HG02798 (cell line): ENCODE measurements at regions not wholly inside any gene's neighbourhood (a gene's known extent, or its start where the extent isn't known, plus 50 kb on each side); places are given as distances from the start of the nearest gene placed in this dataset.
"Not testable (repeated sequence)": the region's sequence is repeated elsewhere in the genome, so short reads cannot be mapped to it uniquely, and the experiment has no call there.

Source experiments
- ATAC-seq: cut with Tn5 transposase; IDR thresholded peaks from one replicate; pipeline ENCODE4 v1.9.1; 2021; ENCODE audit warnings: mild to moderate bottlenecking; ENCODE audit not compliant: unreplicated experiment, poor library complexity

DNA sequence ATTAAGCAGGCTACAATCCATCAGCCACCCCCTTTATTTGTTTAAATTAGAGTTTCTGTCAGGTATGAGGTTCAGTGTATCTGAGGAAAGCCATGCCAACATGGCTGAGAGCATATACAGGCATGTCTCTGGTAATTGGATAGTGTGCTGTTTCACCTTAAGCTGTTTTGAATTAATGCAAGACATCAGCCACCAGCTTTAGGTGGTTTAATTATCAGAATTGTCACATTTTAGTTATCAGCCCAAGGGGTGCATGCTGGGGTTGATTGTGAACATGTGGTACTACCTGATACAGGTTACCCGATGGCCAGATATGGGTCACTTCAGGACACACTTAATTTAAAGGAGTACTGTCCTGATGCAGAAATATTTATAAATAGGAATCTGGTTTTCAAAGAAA, 353.2 kb upstream of the TENM3 start:
- ATAC-seq = no peak

DNA sequence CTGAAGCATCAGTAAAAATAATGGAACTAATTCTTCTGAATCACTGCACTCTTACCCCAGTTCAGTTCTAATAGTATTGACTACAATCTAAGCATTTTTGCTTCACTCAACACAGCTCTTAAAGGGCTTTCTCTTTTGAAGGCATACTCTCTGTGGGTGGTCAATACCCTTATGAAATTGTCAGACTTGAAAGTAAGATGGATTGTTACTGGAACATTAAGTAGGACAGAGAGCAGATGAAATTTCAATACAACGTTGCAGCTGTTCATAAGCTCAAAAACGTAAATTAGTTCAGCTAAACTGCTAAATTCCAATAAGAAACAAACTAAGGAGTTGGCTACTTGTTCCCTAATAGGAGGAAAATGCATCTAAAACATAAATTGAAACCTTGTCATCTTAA, 352.3 kb upstream of the TENM3 start:
- no peak for ATAC-seq

GRCh38 chr4:181896614-181897013, 346.6 kb upstream of the TENM3 start:
- no peak for ATAC-seq

- no peak for ATAC-seq
Observed at GRCh38 chr4:181897935-181898334, 345.3 kb upstream of the TENM3 start.

- ATAC-seq = not testable (repeated sequence)
Observed at GRCh38 chr4:181902404-181902803, 340.8 kb upstream of the TENM3 start.

DNA sequence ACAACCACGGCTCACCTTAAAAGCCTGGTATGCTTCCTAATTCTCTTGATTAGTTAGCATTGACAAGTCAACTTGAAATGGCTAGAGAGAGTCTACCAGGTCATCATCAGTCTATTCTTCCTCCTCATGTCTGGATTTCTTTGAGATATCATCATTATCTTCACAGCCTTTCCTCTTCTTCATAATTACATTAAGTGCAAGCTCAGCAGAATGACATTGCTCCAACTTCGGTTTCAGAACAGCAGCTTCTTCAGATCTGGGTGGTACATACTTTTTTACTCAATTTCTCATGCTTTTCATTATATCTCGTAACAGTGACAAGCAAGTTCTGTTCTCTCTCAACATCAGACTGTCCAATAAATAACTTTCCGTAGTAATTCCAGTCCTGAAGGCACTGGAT, 337.5 kb upstream of the TENM3 start:
- no peak for ATAC-seq

- peak; percentile 84 for ATAC-seq
Observed at GRCh38 chr4:181908168-181908567, 335.0 kb upstream of the TENM3 start.

GRCh38 chr4:181909368-181909767, 333.8 kb upstream of the TENM3 start:
- ATAC-seq = no peak

- no peak for ATAC-seq
Observed at GRCh38 chr4:181911420-181911819, 331.8 kb upstream of the TENM3 start.

GRCh38 chr4:181933471-181933870, 309.7 kb upstream of the TENM3 start:
- no peak for ATAC-seq

GRCh38 chr4:181938631-181939030, 304.6 kb upstream of the TENM3 start:
- ATAC-seq = no peak

- ATAC-seq = no peak
Observed at GRCh38 chr4:181939199-181939945, 303.8 kb upstream of the TENM3 start.

DNA sequence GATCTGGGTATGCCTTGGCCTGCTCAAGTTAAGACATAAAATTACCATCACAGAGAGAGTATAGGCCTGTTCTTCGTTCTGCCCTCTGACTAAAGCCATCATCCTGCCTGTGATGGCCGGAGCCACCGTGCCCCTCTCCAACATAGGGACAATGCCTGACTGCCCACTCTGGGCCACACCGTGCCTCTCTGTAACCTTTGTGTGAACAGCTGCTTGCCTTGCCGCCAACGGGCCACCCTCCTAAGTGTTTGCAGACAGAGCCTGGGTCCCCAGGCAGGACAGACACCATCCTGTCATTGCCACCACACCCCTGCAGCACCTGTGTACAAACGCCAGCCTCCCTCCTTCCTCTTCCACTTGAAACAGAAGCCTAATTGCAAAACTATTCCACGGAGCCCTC, 298.7 kb upstream of the TENM3 start:
- ATAC-seq = no peak

DNA sequence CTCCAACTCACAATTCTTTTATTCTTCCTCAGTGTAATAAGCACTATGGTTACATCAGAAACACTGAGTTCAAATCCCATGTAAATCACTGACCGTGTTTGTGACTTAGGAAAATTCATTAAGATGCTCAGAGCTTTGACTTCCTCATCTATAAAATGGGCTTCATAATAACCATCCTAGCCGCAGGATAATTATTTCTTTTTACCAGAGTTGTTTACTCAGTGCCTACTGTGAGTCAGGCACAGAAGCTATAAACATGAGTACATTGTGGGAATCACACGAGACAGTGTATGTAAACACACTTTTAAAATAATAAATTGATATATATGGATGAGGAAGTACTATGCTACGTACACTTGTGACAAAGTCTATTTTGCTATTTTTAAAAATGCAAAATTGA, 296.3 kb upstream of the TENM3 start:
- ATAC-seq = no peak

DNA sequence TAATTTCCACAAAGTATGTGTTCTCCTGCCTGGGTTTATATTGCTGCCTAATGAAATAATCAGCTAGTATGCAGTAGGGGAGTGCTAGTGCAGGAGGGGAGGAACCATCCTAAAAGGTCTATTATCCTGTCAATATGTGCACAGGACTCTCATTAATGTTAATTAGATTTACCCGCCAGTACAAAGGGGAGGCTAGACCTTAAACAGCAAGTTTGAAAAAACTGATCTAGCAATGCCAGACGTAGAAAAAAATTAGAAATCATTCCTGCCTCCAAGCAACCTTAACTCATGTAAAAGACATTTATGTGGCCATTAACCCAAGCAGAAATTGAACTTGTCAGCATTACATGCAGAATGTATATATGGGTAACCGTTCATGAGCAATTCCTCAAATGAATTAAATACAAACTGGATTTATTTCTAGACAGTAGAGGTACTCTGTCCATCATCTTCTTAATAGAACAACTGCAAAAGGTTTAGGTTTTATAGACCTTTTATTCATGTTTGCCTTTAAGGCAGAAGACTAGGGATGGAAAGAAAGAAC, 294.3 kb upstream of the TENM3 start:
- ATAC-seq = no peak

DNA sequence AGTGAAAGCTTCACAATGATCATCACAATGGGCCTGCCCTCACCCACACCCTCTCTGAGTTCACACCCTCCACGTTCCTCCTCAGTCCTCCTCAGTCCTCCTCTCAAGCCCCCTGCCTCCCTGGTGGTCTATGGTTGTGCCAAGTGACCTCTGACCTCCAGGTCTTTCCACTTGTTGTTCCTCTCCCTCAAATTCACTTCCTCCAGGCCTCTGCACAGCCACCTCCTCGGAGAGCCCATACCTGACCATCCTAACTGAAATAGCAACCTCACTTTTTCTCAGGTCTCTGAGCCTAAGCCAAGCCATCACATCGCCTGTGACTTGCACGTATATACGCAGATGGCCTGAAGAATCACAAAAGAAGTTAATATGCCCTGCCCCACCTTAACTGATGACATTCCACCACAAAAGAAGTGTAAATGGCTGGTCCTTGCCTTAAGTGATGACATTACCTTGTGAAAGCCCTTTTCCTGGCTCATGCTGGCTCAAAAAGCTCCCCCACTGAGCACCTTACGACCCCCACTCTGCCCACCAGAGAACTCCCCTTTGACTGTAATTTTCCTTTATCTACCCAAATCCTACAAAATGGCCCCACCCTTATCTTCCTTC, 293.4 kb upstream of the TENM3 start:
- no peak for ATAC-seq

GRCh38 chr4:181950372-181951127, 292.7 kb upstream of the TENM3 start:
- no peak for ATAC-seq

- no peak for ATAC-seq
Observed at GRCh38 chr4:181951265-181951664, 291.9 kb upstream of the TENM3 start.

DNA sequence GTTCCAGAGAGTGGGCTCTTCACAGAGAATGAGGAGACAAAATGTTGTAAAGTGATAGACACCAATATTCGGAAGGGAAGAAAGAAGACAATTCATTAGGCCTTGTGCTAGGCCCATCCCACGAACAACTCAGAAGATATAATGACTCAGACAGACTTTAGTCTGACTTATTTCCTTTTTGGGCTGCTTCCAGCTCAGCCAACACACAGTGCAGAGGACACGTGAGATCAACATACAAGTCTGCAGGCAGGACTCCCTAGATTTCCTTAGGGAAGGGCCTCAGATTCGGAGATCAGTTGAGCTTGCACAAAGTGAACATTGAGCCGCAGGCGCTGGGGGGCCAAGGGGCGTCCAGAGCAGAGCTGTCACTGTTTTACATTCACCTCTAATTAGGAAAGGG, 290.7 kb upstream of the TENM3 start:
- ATAC-seq = no peak

GRCh38 chr4:181956512-181956911, 286.7 kb upstream of the TENM3 start:
- ATAC-seq = no peak

GRCh38 chr4:181957088-181957487, 286.1 kb upstream of the TENM3 start:
- no peak for ATAC-seq
